Limb (tissue), 2 donors: ENCODE measurements at regions not wholly inside any gene's neighbourhood (a gene's known extent, or its start where the extent isn't known, plus 50 kb on each side); places are given as distances from the start of the nearest gene placed in this dataset.

Experiments
- DNase-seq, 2 donors: peaks; one replicate each; pipeline ENCODE4 v3.0.0-alpha.2; 2016; ENCODE audit errors: extremely low spot score in 2 of 2

- no peak for DNase-seq
Measured at GRCh38 chr2:42904576-42904876, 112.1 kb upstream of the HAAO start.

GRCh38 chr2:42903821-42904575 lies 111.6 kb upstream of the HAAO start:
- no peak for DNase-seq

GRCh38 chr2:42902939-42903709 lies 110.7 kb upstream of the HAAO start:
- DNase-seq = no peak

- DNase-seq = no peak
Measured at GRCh38 chr2:42901076-42901640, 108.8 kb upstream of the HAAO start.

- no peak for DNase-seq
Measured at GRCh38 chr2:42900289-42900891, 108.0 kb upstream of the HAAO start.

GRCh38 chr2:42897358-42897757 lies 105.0 kb upstream of the HAAO start:
- no peak for DNase-seq

- no peak for DNase-seq
Measured at GRCh38 chr2:42895791-42896135, 103.4 kb upstream of the HAAO start.

GRCh38 chr2:42895134-42895790 lies 102.9 kb upstream of the HAAO start:
- no peak for DNase-seq

- DNase-seq = no peak
Measured at GRCh38 chr2:42893047-42893758, 100.8 kb upstream of the HAAO start.

GRCh38 chr2:42890791-42891355 lies 98.5 kb upstream of the HAAO start:
- DNase-seq = no peak

GRCh38 chr2:42888321-42889245 lies 96.2 kb upstream of the HAAO start:
- no peak for DNase-seq

- DNase-seq = no peak
Measured at GRCh38 chr2:42886921-42887320, 94.5 kb upstream of the HAAO start.

GRCh38 chr2:42882756-42883155 lies 90.4 kb upstream of the HAAO start:
- DNase-seq = no peak

GRCh38 chr2:42881732-42882131 lies 89.3 kb upstream of the HAAO start:
- no peak for DNase-seq

- no peak for DNase-seq
Measured at GRCh38 chr2:42880738-42881690, 88.6 kb upstream of the HAAO start.

GRCh38 chr2:42879913-42880737 lies 87.7 kb upstream of the HAAO start:
- DNase-seq = no peak

GRCh38 chr2:42879121-42879705 lies 86.8 kb upstream of the HAAO start:
- DNase-seq = no peak

- no peak for DNase-seq
Measured at GRCh38 chr2:42878581-42878980, 86.2 kb upstream of the HAAO start.
